ENCODE measurements at regions not wholly inside any gene's neighbourhood (a gene's known extent, or its start where the extent isn't known, plus 50 kb on each side); places are given as distances from the start of the nearest gene placed in this dataset.

- Histone ChIP-seq H3K4me3 (no peak overlapping the region), H3K36me3 (no peaks in the 10 kb centered on the region), H3K27me3 (no peaks in the 10 kb centered on the region), H3K4me1 (no peaks in the 10 kb centered on the region), H3K27ac (no peak overlapping the region), H3K9me3 (no peaks in the 10 kb centered on the region)
- TF ChIP-seq POLR2AphosphoS5 (IDR thresholded peaks at IDR 0.05), result no peak
- no peak for TF ChIP-seq CTCF (IDR thresholded peaks at IDR 0.05)
- no peak for TF ChIP-seq POLR2A (IDR thresholded peaks at IDR 0.05)
- intact Hi-C loops (cut with DNase I; ENCODE audit: low total_unique reads), result no loop called here
- DNase-seq (ENCODE audit: low spot score in 2 of 2), result no peak
These were observed 130.2 kb upstream of the SPEF2 start for GRCh38 chr5:35487233-35488025.

GRCh38 chr5:35485487-35485886, 132.2 kb upstream of the SPEF2 start:
- Histone ChIP-seq H3K9me3 (no peaks in the 10 kb centered on the region), H3K27me3 (no peaks in the 10 kb centered on the region), H3K4me1 (no peaks in the 10 kb centered on the region), H3K27ac (no peak overlapping the region), H3K36me3 (no peaks in the 10 kb centered on the region), H3K4me3 (no peak overlapping the region)
- DNase-seq (ENCODE audit: low spot score in 2 of 2), result no peak
- no peak for TF ChIP-seq POLR2A (IDR thresholded peaks at IDR 0.05)
- no peak for TF ChIP-seq POLR2AphosphoS5 (IDR thresholded peaks at IDR 0.05)
- no peak for TF ChIP-seq CTCF (IDR thresholded peaks at IDR 0.05)
- intact Hi-C loops (cut with DNase I; ENCODE audit: low total_unique reads), result no loop called here

- H3K4me3 ChIP-seq, result no peak overlapping the region
- H3K4me1 ChIP-seq, result no peaks in the 10 kb centered on the region
- H3K9me3 ChIP-seq, result no peaks in the 10 kb centered on the region
- H3K36me3 ChIP-seq, result no peaks in the 10 kb centered on the region
- intact Hi-C loops (cut with DNase I; ENCODE audit: low total_unique reads), result no loop called here
- no peak overlapping the region for H3K27ac ChIP-seq
- TF ChIP-seq POLR2A (IDR thresholded peaks at IDR 0.05) (no peak), CTCF (IDR thresholded peaks at IDR 0.05) (no peak), POLR2AphosphoS5 (IDR thresholded peaks at IDR 0.05) (no peak)
- no peaks in the 10 kb centered on the region for H3K27me3 ChIP-seq
- DNase-seq (ENCODE audit: low spot score in 2 of 2), result no peak
These were observed 133.4 kb upstream of the SPEF2 start for GRCh38 chr5:35484241-35484640.

GRCh38 chr5:35483780-35484179, 133.9 kb upstream of the SPEF2 start:
- Histone ChIP-seq H3K27ac (no peak overlapping the region), H3K36me3 (no peaks in the 10 kb centered on the region), H3K4me3 (no peak overlapping the region), H3K4me1 (no peaks in the 10 kb centered on the region), H3K9me3 (no peaks in the 10 kb centered on the region), H3K27me3 (no peaks in the 10 kb centered on the region)
- TF ChIP-seq POLR2AphosphoS5 (IDR thresholded peaks at IDR 0.05) (no peak), POLR2A (IDR thresholded peaks at IDR 0.05) (no peak), CTCF (IDR thresholded peaks at IDR 0.05) (no peak)
- DNase-seq (ENCODE audit: low spot score in 2 of 2), result no peak
- intact Hi-C loops (cut with DNase I; ENCODE audit: low total_unique reads), result no loop called here

- Histone ChIP-seq H3K27ac (no peak overlapping the region), H3K9me3 (no peaks in the 10 kb centered on the region), H3K27me3 (no peaks in the 10 kb centered on the region), H3K4me3 (no peak overlapping the region), H3K4me1 (no peaks in the 10 kb centered on the region), H3K36me3 (no peaks in the 10 kb centered on the region)
- no peak for TF ChIP-seq POLR2A (IDR thresholded peaks at IDR 0.05)
- no peak for TF ChIP-seq CTCF (IDR thresholded peaks at IDR 0.05)
- TF ChIP-seq POLR2AphosphoS5 (IDR thresholded peaks at IDR 0.05), result no peak
- DNase-seq (ENCODE audit: low spot score in 2 of 2), result no peak
- intact Hi-C loops (cut with DNase I; ENCODE audit: low total_unique reads), result no loop called here
These were observed 134.5 kb upstream of the SPEF2 start for GRCh38 chr5:35483191-35483590.

Data from breast epithelium (tissue), 4 donors.